HL-60 (cell line): ENCODE measurements at regions not wholly inside any gene's neighbourhood (a gene's known extent, or its start where the extent isn't known, plus 50 kb on each side); places are given as distances from the start of the nearest gene placed in this dataset.

ENCODE experiments used
- DNase-seq, 2 experiments: peaks; one replicate each; pipeline ENCODE4 v3.0.0-alpha.2; 2010 to 2020; ENCODE audit warnings: low read depth in 1 of 2, low spot score in 1 of 2
- H3K27ac ChIP-seq: fragments of 250-450 bp; sonication (Bioruptor Pico); replicated peaks from 2 replicates; pipeline ENCODE4 v1.5.1; 2020; ENCODE audit warnings: mild to moderate bottlenecking, moderate library complexity
- H3K27me3 ChIP-seq: fragments of 250-450 bp; sonication (Bioruptor Pico); 2 replicates; pipeline ENCODE4 v1.5.1; 2021; ENCODE audit warnings: mild to moderate bottlenecking, moderate library complexity; ENCODE audit not compliant: insufficient read depth, poor library complexity, severe bottlenecking
- H3K4me3 ChIP-seq: replicated peaks from 2 replicates; pipeline ENCODE4 v1.5.1; 2011; ENCODE audit warnings: mild to moderate bottlenecking, control low read depth, low read length; ENCODE audit not compliant: insufficient read depth
- CTCF ChIP-seq: IDR thresholded peaks from one replicate; pipeline ENCODE4 v1.5.1; 2011; ENCODE audit warnings: low read length, control low read depth, inconsistent platforms; ENCODE audit not compliant: insufficient read depth
- GABPA ChIP-seq: IDR thresholded peaks from 2 replicates; pipeline ENCODE4 v1.6.1; 2012; ENCODE audit warnings: low read depth
- POLR2AphosphoS5 ChIP-seq: IDR thresholded peaks from 2 replicates; pipeline ENCODE4 v1.6.1; 2012; ENCODE audit warnings: low read depth
- REST ChIP-seq: IDR thresholded peaks from 2 replicates; pipeline ENCODE4 v1.6.1; 2012; ENCODE audit warnings: low read depth; ENCODE audit not compliant: insufficient replicate concordance
- SPI1 ChIP-seq: IDR thresholded peaks from 2 replicates; pipeline ENCODE4 v1.6.1; 2012; ENCODE audit warnings: low read depth, mild to moderate bottlenecking, borderline replicate concordance

GRCh38 chr12:90871726-90872096 is 83.3 kb downstream of the CCER1 start:
- no peak for DNase-seq
- Histone ChIP-seq H3K27me3 (no peaks in the 10 kb centered on the region), H3K27ac (no peak overlapping the region), H3K4me3 (no peak overlapping the region)
- TF ChIP-seq GABPA (no peak), POLR2AphosphoS5 (no peak), REST (no peak)

GRCh38 chr12:90870971-90871725 is 83.8 kb downstream of the CCER1 start:
- DNase-seq = no peak
- H3K27me3 ChIP-seq = no peaks in the 10 kb centered on the region
- H3K4me3 ChIP-seq = no peak overlapping the region
- TF ChIP-seq CTCF (no peak), REST (no peak)
- no peak overlapping the region for H3K27ac ChIP-seq

GRCh38 chr12:90868626-90869025 is 86.3 kb downstream of the CCER1 start:
- H3K4me3 ChIP-seq = no peak overlapping the region
- TF ChIP-seq REST (no peak), POLR2AphosphoS5 (no peak), SPI1 (no peak), GABPA (no peak), CTCF (no peak)
- no peak overlapping the region for H3K27ac ChIP-seq
- DNase-seq = no peak
- H3K27me3 ChIP-seq = no peaks in the 10 kb centered on the region

- H3K4me3 ChIP-seq = no peak overlapping the region
- TF ChIP-seq SPI1 (no peak), REST (no peak), POLR2AphosphoS5 (no peak), CTCF (no peak), GABPA (no peak)
- H3K27ac ChIP-seq = no peak overlapping the region
- H3K27me3 ChIP-seq = no peaks in the 10 kb centered on the region
- DNase-seq = no peak
These were observed 95.4 kb downstream of the CCER1 start for GRCh38 chr12:90859591-90859990.
